ENCODE measurements at regions not wholly inside any gene's neighbourhood (a gene's known extent, or its start where the extent isn't known, plus 50 kb on each side); places are given as distances from the start of the nearest gene placed in this dataset.
A peak's percentile ranks its signal among the peaks of the same experiment; 100 is the strongest.

- Histone ChIP-seq H3K27ac (peak overlapping the region; percentile 29 to 46), H3K36me3 (no peaks in the 10 kb centered on the region), H3K9me3 (no peaks in the 10 kb centered on the region), H3K27me3 (replicated peaks; ENCODE audit: insufficient read depth) (no peaks in the 10 kb centered on the region), H3K4me1 (ENCODE audit: control insufficient read depth in 1 of 2, low read depth in 2 of 2) (peaks cover 0 to 21% of the 10 kb centered on the region in 2 donors), H3K4me3 (peak overlapping the region; percentile 17)
- ATAC-seq (ENCODE audit: insufficient number of reproducible peaks, low FRiP score, low read depth) (no peak), DNase-seq (ENCODE audit: low spot score) (no peak)
- no peak for TF ChIP-seq CTCF (IDR thresholded peaks at IDR 0.05)
These were observed 364.8 kb downstream of the PDGFC start for GRCh38 chr4:156606554-156607477.

DNA sequence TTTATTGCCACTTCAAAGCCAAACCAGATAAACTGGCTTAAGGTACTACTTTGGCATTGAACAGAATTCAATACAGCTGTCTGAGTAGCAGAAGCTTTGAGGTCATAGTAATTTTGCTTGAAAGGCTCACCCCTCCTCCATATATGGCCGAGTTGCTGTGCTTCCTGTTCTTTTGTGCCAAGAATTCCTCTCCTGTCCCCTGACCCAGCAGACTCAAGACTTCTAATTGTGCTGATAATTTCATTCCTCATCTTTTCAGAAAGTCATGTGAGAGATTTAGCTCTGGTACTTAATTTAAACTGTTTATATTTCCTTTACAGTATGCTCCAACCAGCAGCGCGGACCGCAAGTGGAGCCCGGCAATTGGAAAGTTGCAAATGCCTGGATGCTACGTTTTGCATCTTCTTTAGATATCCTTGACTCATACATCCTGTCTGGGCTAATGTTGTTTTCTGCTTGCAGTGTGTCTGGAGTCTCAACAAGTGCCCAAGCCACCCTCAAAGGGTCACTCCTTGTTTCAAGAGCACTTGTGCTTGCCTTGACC is 373.4 kb downstream of the PDGFC start:
- no peaks in the 10 kb centered on the region for H3K9me3 ChIP-seq
- H3K36me3 ChIP-seq, result no peaks in the 10 kb centered on the region
- no peak for ATAC-seq (ENCODE audit: insufficient number of reproducible peaks, low FRiP score, low read depth)
- DNase-seq (ENCODE audit: low spot score), result no peak
- no peak overlapping the region for H3K27ac ChIP-seq
- H3K27me3 ChIP-seq (replicated peaks; ENCODE audit: insufficient read depth), result no peaks in the 10 kb centered on the region
- no peak for TF ChIP-seq CTCF (IDR thresholded peaks at IDR 0.05)
- no peak overlapping the region for H3K4me3 ChIP-seq
- H3K4me1 ChIP-seq (ENCODE audit: control insufficient read depth in 1 of 2, low read depth in 2 of 2), result peaks cover 5 to 18% of the 10 kb centered on the region in 2 donors

- peaks cover 5 to 18% of the 10 kb centered on the region in 2 donors for H3K4me1 ChIP-seq (ENCODE audit: control insufficient read depth in 1 of 2, low read depth in 2 of 2)
- no peak for ATAC-seq (ENCODE audit: insufficient number of reproducible peaks, low FRiP score, low read depth)
- H3K36me3 ChIP-seq, result no peaks in the 10 kb centered on the region
- DNase-seq (ENCODE audit: low spot score), result no peak
- TF ChIP-seq CTCF (IDR thresholded peaks at IDR 0.05), result no peak
- no peak overlapping the region for H3K4me3 ChIP-seq
- H3K27me3 ChIP-seq (replicated peaks; ENCODE audit: insufficient read depth), result no peaks in the 10 kb centered on the region
- H3K27ac ChIP-seq, result no peak overlapping the region
- no peaks in the 10 kb centered on the region for H3K9me3 ChIP-seq
These were observed 374.8 kb downstream of the PDGFC start for GRCh38 chr4:156596706-156597329.

DNA sequence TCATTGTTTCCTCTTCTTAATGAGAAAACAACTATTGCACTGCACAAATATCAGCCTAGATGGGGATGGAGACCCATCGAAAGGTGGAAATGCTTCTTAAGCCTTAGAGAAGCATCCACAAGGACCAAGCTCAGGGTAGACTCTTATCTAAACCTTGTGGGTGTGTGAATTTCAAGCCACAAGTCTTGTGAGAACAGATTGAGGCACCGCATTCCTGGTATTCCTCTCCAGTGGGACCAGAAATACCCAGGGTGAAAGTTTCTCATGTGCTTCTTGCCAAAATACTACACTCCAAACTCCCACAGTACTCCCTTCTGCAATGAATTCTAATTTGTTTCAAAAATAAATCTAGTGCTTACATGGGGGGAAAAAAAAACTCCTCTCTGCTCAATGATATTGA is 375.6 kb downstream of the PDGFC start:
- Histone ChIP-seq H3K9me3 (no peaks in the 10 kb centered on the region), H3K4me3 (no peak overlapping the region), H3K36me3 (no peaks in the 10 kb centered on the region), H3K27me3 (replicated peaks; ENCODE audit: insufficient read depth) (no peaks in the 10 kb centered on the region), H3K4me1 (ENCODE audit: control insufficient read depth in 1 of 2, low read depth in 2 of 2) (peaks cover 5 to 18% of the 10 kb centered on the region in 2 donors), H3K27ac (no peak overlapping the region)
- TF ChIP-seq CTCF (IDR thresholded peaks at IDR 0.05), result no peak
- DNase-seq (ENCODE audit: low spot score), result no peak
- ATAC-seq (ENCODE audit: insufficient number of reproducible peaks, low FRiP score, low read depth), result no peak

GRCh38 chr4:156595041-156595440 is 376.6 kb downstream of the PDGFC start:
- ATAC-seq (ENCODE audit: insufficient number of reproducible peaks, low FRiP score, low read depth) (no peak), DNase-seq (ENCODE audit: low spot score) (no peak)
- H3K36me3 ChIP-seq, result no peaks in the 10 kb centered on the region
- H3K9me3 ChIP-seq, result no peaks in the 10 kb centered on the region
- H3K4me1 ChIP-seq (ENCODE audit: control insufficient read depth in 1 of 2, low read depth in 2 of 2), result peaks cover 5 to 18% of the 10 kb centered on the region in 2 donors
- no peak overlapping the region for H3K27ac ChIP-seq
- no peak overlapping the region for H3K4me3 ChIP-seq
- H3K27me3 ChIP-seq (replicated peaks; ENCODE audit: insufficient read depth), result no peaks in the 10 kb centered on the region
- TF ChIP-seq CTCF (IDR thresholded peaks at IDR 0.05), result no peak

Data from thoracic aorta (tissue), 2 donors.